ENCODE measurements at regions not wholly inside any gene's neighbourhood (a gene's known extent, or its start where the extent isn't known, plus 50 kb on each side); places are given as distances from the start of the nearest gene placed in this dataset.

- Histone ChIP-seq H3K4me2 (replicated peaks; ENCODE audit: low read depth, low read length, poor library complexity, severe bottlenecking) (no peak overlapping the region), H3K9me3 (ENCODE audit: control extremely low read depth in 1 of 3, control insufficient read depth in 2 of 3, insufficient read depth in 1 of 3, low read length in 2 of 3) (no peaks in the 10 kb centered on the region), H3K36me3 (replicated peaks in 1 of 2; ENCODE audit: control extremely low read depth in 1 of 2, control insufficient read depth in 1 of 2, extremely low read depth in 1 of 2, insufficient read depth in 2 of 2, low read length in 1 of 2) (no peaks in the 10 kb centered on the region), H3K27ac (ENCODE audit: low read length in 2 of 2) (no peak overlapping the region), H3K4me3 (ENCODE audit: control extremely low read depth in 1 of 5, extremely low read depth in 1 of 5, insufficient read depth in 1 of 5, low read depth in 2 of 5, low read length in 4 of 5) (no peak overlapping the region), H4K20me1 (ENCODE audit: control insufficient read depth, insufficient read depth, low read length, poor library complexity, severe bottlenecking) (no peaks in the 10 kb centered on the region), H3K9ac (ENCODE audit: low read length) (no peak overlapping the region), H3K27me3 (replicated peaks in 1 of 4; ENCODE audit: control extremely low read depth in 1 of 4, control insufficient read depth in 3 of 4, insufficient read depth in 4 of 4, low read length in 3 of 4) (no peaks in the 10 kb centered on the region), H3K79me2 (ENCODE audit: control insufficient read depth, insufficient read depth, low read length) (no peaks in the 10 kb centered on the region), H3K4me1 (ENCODE audit: control insufficient read depth in 2 of 2, insufficient read depth in 2 of 2, low read length in 2 of 2) (no peaks in the 10 kb centered on the region), H2AFZ (ENCODE audit: insufficient read depth, low read depth, low read length, poor library complexity, severe bottlenecking) (no peak overlapping the region)
- Mint-ChIP-seq H3K27ac (no peak overlapping the region), H3K4me1 (no peaks in the 10 kb centered on the region), H3K4me3 (no peak overlapping the region), H3K27me3 (peaks cover 14% of the 10 kb centered on the region), H3K9me3 (ENCODE audit: insufficient read depth) (no peaks in the 10 kb centered on the region)
- TF ChIP-seq, protein P1, sequence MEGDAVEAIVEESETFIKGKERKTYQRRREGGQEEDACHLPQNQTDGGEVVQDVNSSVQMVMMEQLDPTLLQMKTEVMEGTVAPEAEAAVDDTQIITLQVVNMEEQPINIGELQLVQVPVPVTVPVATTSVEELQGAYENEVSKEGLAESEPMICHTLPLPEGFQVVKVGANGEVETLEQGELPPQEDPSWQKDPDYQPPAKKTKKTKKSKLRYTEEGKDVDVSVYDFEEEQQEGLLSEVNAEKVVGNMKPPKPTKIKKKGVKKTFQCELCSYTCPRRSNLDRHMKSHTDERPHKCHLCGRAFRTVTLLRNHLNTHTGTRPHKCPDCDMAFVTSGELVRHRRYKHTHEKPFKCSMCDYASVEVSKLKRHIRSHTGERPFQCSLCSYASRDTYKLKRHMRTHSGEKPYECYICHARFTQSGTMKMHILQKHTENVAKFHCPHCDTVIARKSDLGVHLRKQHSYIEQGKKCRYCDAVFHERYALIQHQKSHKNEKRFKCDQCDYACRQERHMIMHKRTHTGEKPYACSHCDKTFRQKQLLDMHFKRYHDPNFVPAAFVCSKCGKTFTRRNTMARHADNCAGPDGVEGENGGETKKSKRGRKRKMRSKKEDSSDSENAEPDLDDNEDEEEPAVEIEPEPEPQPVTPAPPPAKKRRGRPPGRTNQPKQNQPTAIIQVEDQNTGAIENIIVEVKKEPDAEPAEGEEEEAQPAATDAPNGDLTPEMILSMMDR (IDR thresholded peaks at IDR 0.05) = no peak
- no peak for TF ChIP-seq EZH2 (IDR thresholded peaks at IDR 0.05; ENCODE audit: borderline replicate concordance, insufficient read depth, low read depth, low read length, poor library complexity, severe bottlenecking)
- no peak for ATAC-seq (ENCODE audit: low read depth)
- no CpG with 5 or more reads among the region's 2 CpGs for WGBS (ENCODE audit: insufficient coverage)
- no peak for DNase-seq
- intact Hi-C loops (cut with micrococcal nuclease) = no loop called here
- POLR2A ChIA-PET = no interaction called here
- CTCF ChIA-PET = no interaction called here
Measured at GRCh38 chr17:55652114-55652823, 70.4 kb downstream of the TMEM100 start.

- no peak for ATAC-seq (ENCODE audit: low read depth)
- H3K4me1 ChIP-seq (ENCODE audit: control insufficient read depth in 2 of 2, insufficient read depth in 2 of 2, low read length in 2 of 2) = no peaks in the 10 kb centered on the region
- ChIA-PET CTCF (no interaction called here), POLR2A (no interaction called here)
- no peak overlapping the region for H3K27ac ChIP-seq (ENCODE audit: low read length in 2 of 2)
- no CpG with 5 or more reads among the region's 3 CpGs for WGBS (ENCODE audit: insufficient coverage)
- no peak overlapping the region for H3K4me2 ChIP-seq (replicated peaks; ENCODE audit: low read depth, low read length, poor library complexity, severe bottlenecking)
- no peak overlapping the region for H3K27ac Mint-ChIP-seq
- intact Hi-C loops (cut with micrococcal nuclease) = no loop called here
- H3K4me3 ChIP-seq (ENCODE audit: control extremely low read depth in 1 of 5, extremely low read depth in 1 of 5, insufficient read depth in 1 of 5, low read depth in 2 of 5, low read length in 4 of 5) = no peak overlapping the region
- no peaks in the 10 kb centered on the region for H3K36me3 ChIP-seq (replicated peaks in 1 of 2; ENCODE audit: control extremely low read depth in 1 of 2, control insufficient read depth in 1 of 2, extremely low read depth in 1 of 2, insufficient read depth in 2 of 2, low read length in 1 of 2)
- H3K9me3 ChIP-seq (ENCODE audit: control extremely low read depth in 1 of 3, control insufficient read depth in 2 of 3, insufficient read depth in 1 of 3, low read length in 2 of 3) = no peaks in the 10 kb centered on the region
- no peaks in the 10 kb centered on the region for H3K79me2 ChIP-seq (ENCODE audit: control insufficient read depth, insufficient read depth, low read length)
- TF ChIP-seq EZH2 (IDR thresholded peaks at IDR 0.05; ENCODE audit: borderline replicate concordance, insufficient read depth, low read depth, low read length, poor library complexity, severe bottlenecking) = no peak
- TF ChIP-seq, protein P1 (IDR thresholded peaks at IDR 0.05) = no peak
- no peak overlapping the region for H2AFZ ChIP-seq (ENCODE audit: insufficient read depth, low read depth, low read length, poor library complexity, severe bottlenecking)
- peaks cover 0 to 8% (median 2%) of the 10 kb centered on the region in 4 experiments for H3K27me3 ChIP-seq (replicated peaks in 1 of 4; ENCODE audit: control extremely low read depth in 1 of 4, control insufficient read depth in 3 of 4, insufficient read depth in 4 of 4, low read length in 3 of 4)
- H4K20me1 ChIP-seq (ENCODE audit: control insufficient read depth, insufficient read depth, low read length, poor library complexity, severe bottlenecking) = no peaks in the 10 kb centered on the region
- no peak overlapping the region for H3K9ac ChIP-seq (ENCODE audit: low read length)
- peaks cover 18% of the 10 kb centered on the region for H3K27me3 Mint-ChIP-seq
- no peak for DNase-seq
- H3K9me3 Mint-ChIP-seq (ENCODE audit: insufficient read depth) = no peaks in the 10 kb centered on the region
- no peaks in the 10 kb centered on the region for H3K4me1 Mint-ChIP-seq
- no peak overlapping the region for H3K4me3 Mint-ChIP-seq
Measured at GRCh38 chr17:55649957-55650597, 72.6 kb downstream of the TMEM100 start.
